AG09319 (cell line): ENCODE measurements at regions not wholly inside any gene's neighbourhood (a gene's known extent, or its start where the extent isn't known, plus 50 kb on each side); places are given as distances from the start of the nearest gene placed in this dataset.

Source experiments
- DNase-seq: peaks from one replicate; pipeline ENCODE4 v3.0.0-alpha.2; 2010; ENCODE audit warnings: low read depth; ENCODE audit errors: extremely low read depth
- CTCF ChIP-seq: IDR thresholded peaks from 2 replicates; pipeline ENCODE4 v1.5.1; 2011; ENCODE audit warnings: low read depth, mild to moderate bottlenecking, inconsistent platforms, low read length, moderate library complexity

DNA sequence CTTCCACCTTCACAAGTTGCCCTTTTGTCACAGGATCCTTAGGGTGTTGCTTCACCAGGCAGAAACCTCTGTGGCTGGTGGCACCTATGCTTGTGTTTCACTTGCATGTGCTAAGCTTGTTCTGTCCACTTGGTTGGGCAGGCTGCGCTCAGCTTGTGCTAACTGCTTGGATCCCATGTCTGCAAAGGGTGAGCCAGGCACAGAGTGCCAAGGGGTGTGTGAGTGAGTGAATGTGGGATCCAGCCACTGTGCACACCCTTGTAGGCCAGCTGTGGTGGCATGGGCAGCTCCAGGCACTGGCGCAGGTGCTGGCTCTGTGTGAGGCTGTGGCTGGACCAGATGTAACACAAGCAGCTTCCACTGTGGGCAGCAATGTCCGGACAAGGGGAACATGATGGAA lies 728.7 kb upstream of the ROBO1 start:
- no peak for DNase-seq
- no peak for TF ChIP-seq CTCF

DNA sequence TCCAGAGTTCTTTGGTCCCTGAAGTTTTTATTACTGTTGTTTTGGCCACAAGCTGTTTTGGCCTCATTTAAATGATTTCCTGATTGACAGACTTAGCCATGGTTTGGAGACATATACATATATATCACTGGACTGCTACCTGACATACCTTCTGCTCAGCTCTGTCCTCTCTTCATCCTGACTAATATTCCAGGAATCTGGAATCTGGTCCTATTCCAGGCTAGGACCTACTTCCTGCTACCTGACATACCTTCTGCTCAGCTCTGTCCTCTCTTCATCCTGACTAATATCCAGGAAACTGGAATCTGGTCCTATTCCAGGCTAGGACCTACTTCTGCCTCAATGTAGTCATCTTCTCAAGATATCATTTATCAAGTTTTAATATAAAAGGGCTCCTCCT lies 724.4 kb upstream of the ROBO1 start:
- TF ChIP-seq CTCF: no peak
- no peak for DNase-seq

GRCh38 chr3:80472961-80473360 lies 705.2 kb upstream of the ROBO1 start:
- no peak for DNase-seq
- TF ChIP-seq CTCF: no peak

DNA sequence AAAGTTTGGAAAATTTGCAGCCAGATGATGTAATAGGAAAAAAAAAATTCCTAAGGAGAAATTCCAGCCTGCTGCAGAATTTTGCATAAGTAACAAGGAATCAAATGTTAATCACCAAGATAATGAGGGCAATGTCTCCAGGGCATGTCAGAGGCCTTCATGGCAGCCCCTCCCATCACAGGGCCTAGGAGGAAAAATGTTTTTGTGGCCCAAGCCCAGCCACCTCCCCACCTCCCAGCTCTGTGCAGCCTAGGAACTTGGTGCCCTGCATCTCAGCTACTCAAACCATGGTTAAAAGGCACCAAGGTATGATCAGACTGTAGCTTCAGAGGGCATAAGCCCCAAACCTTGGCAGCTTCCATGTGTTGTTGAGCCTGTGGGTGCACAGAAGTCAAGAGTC lies 704.7 kb upstream of the ROBO1 start:
- no peak for TF ChIP-seq CTCF
- no peak for DNase-seq

DNA sequence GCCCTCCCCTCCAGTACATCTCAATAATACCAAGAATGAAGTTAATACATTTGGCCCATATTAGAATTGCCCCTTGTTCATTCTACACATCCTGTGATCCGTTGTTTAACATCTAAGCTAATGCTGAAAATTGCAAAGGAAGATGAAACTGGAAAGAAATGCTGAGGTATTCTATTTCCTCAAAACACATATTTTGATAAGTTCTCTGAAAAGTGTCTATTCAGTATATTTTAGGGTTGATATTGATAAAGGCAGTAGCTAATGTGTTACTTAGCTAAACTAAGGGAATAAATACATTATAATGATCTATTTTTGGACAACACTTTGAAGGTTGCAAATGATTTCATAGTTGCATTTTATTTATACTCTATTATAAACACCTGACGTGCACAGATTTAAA lies 702.6 kb upstream of the ROBO1 start:
- DNase-seq: no peak
- no peak for TF ChIP-seq CTCF

DNA sequence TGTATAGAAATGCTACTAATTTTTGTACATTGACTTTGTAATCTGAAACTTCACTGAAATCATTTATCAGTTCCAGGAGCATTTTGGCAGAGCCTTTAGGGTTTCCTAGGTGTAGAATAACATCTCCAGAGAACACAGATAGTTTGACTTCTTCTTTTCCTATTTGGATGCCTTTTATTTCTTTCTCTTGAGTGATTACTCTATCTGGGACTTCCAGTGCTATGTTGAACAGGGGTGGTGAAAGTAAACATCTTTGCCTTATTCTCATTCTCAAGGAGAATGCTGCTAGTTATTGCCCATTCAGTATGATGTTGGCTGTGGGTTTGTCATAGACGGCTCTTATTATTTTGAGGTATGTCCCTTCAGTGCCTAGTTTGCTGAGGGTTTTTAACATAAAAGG lies 697.9 kb upstream of the ROBO1 start:
- DNase-seq: no peak
- TF ChIP-seq CTCF: no peak

DNA sequence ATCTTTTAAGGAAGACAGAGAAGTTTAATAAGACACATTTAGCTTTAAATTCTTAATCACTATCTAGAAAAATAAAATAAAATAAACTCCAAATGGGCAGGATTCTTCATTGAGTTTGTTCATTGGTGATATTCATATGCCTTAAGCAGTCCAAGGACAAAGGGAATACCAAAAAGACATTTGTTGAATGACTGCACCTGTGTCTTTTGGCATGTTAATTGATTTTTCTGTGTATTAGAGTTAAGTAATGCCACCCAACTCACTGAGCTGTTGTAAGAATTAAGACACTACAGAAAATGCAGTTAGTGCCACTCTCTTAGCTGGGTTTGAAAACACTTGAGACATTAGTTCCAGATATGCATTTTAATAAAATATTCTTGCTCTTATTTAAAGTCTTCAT lies 683.6 kb upstream of the ROBO1 start:
- no peak for DNase-seq
- no peak for TF ChIP-seq CTCF
